Lung (tissue), 11 donors: ENCODE measurements at regions not wholly inside any gene's neighbourhood (a gene's known extent, or its start where the extent isn't known, plus 50 kb on each side); places are given as distances from the start of the nearest gene placed in this dataset.

ENCODE experiments used
- ATAC-seq: fragments of 200-7000 bp; cut with Tn5 transposase; one replicate; pipeline ENCODE4 v1.9.1; 2020; ENCODE audit warnings: moderate number of reproducible peaks; ENCODE audit not compliant: insufficient read depth, low FRiP score
- DNase-seq, 3 donors: peaks; one replicate each; pipeline ENCODE4 v3.0.0-alpha.2; 2013 to 2017
- H3K27ac ChIP-seq, 2 donors: one replicate each; pipeline ENCODE4 v1.5.1; 2013; ENCODE audit warnings: mild to moderate bottlenecking in 2 of 2, moderate library complexity in 2 of 2, control low read depth in 1 of 2, inconsistent platforms in 1 of 2, low read depth in 1 of 2, low read length in 1 of 2
- H3K27me3 ChIP-seq, 3 donors: one replicate each; pipeline ENCODE4 v1.5.1; 2013; ENCODE audit warnings: low read length in 2 of 3; ENCODE audit not compliant: control insufficient read depth in 3 of 3, insufficient read depth in 3 of 3
- H3K36me3 ChIP-seq, 4 donors: one replicate each; pipeline ENCODE4 v1.5.1; 2013; ENCODE audit warnings: low read length in 4 of 4, mild to moderate bottlenecking in 1 of 4, moderate library complexity in 1 of 4; ENCODE audit not compliant: control insufficient read depth in 4 of 4, insufficient read depth in 4 of 4
- H3K4me1 ChIP-seq, 5 donors: one replicate each; pipeline ENCODE4 v1.5.1; 2013; ENCODE audit warnings: low read length in 5 of 5, mild to moderate bottlenecking in 2 of 5, moderate library complexity in 1 of 5; ENCODE audit not compliant: control insufficient read depth in 5 of 5, insufficient read depth in 5 of 5
- H3K4me3 ChIP-seq: one replicate; pipeline ENCODE4 v1.5.1; 2013; ENCODE audit warnings: mild to moderate bottlenecking, control low read depth, moderate library complexity
- H3K9ac ChIP-seq, 2 donors: one replicate each; pipeline ENCODE4 v1.5.1; 2013; ENCODE audit warnings: low read length in 2 of 2, control low read depth in 1 of 2; ENCODE audit not compliant: insufficient read depth in 1 of 2
- H3K9me3 ChIP-seq, 4 donors: one replicate each; pipeline ENCODE4 v1.5.1; 2013; ENCODE audit warnings: low read length in 3 of 4, mild to moderate bottlenecking in 1 of 4, moderate library complexity in 1 of 4; ENCODE audit not compliant: control insufficient read depth in 4 of 4, insufficient read depth in 3 of 4
- CTCF ChIP-seq: IDR thresholded peaks from 2 replicates; pipeline ENCODE4 v1.5.1; 2012; ENCODE audit warnings: mild to moderate bottlenecking; ENCODE audit errors: control extremely low read depth, extremely low read depth
- WGBS, 2 donors: extraction: QIAGEN DNeasy Blood & Tissue Kit; methylation state at CpG; one replicate each; pipeline ENCODE4 v1.1.7; 2013; 5-methylcytosine and 5-hydroxymethylcytosine counted together
- donor health status: control.
- donor health status: control.
- donor health status: Bipolar disorder and iron deficiency.
- donor health status: healthy.
- donor health status: DM: yes; HTN: yes; CAD: no.

- H3K4me1 ChIP-seq = peaks cover 0 to 17% (median 7%) of the 10 kb centered on the region in 5 donors
- no peaks in the 10 kb centered on the region for H3K27me3 ChIP-seq
- ATAC-seq (no peak), DNase-seq (peak; percentile 25 to 86 (median 83))
- no peak overlapping the region for H3K9ac ChIP-seq
- no peaks in the 10 kb centered on the region for H3K36me3 ChIP-seq
- H3K27ac ChIP-seq = no peak overlapping the region
- H3K4me3 ChIP-seq = no peak overlapping the region
- WGBS, 2 donors = 50 to 66% methylated on average over 4 of the region's 4 CpGs
- TF ChIP-seq CTCF = no peak
- H3K9me3 ChIP-seq = no peaks in the 10 kb centered on the region
These were observed 744.5 kb upstream of the FAM241A start for GRCh38 chr4:111400741-111401140.

GRCh38 chr4:111404673-111405072 is 740.6 kb upstream of the FAM241A start:
- no peak for ATAC-seq
- H3K36me3 ChIP-seq = no peaks in the 10 kb centered on the region
- no peak overlapping the region for H3K27ac ChIP-seq
- no peak for TF ChIP-seq CTCF
- peaks cover 0 to 11% (median 0%) of the 10 kb centered on the region in 5 donors for H3K4me1 ChIP-seq
- DNase-seq = no peak
- H3K4me3 ChIP-seq = no peak overlapping the region
- H3K9me3 ChIP-seq = no peaks in the 10 kb centered on the region
- 78 to 84% methylated on average over 3 of the region's 3 CpGs for WGBS, 2 donors
- no peak overlapping the region for H3K9ac ChIP-seq
- H3K27me3 ChIP-seq = peaks cover 0 to 4% (median 0%) of the 10 kb centered on the region in 3 donors

GRCh38 chr4:111405989-111406388 is 739.3 kb upstream of the FAM241A start:
- no peaks in the 10 kb centered on the region for H3K36me3 ChIP-seq
- H3K9me3 ChIP-seq = no peaks in the 10 kb centered on the region
- ATAC-seq (no peak), DNase-seq (no peak)
- TF ChIP-seq CTCF = no peak
- peaks cover 0 to 6% (median 0%) of the 10 kb centered on the region in 5 donors for H3K4me1 ChIP-seq
- H3K27me3 ChIP-seq = peaks cover 0 to 4% (median 0%) of the 10 kb centered on the region in 3 donors
- no peak overlapping the region for H3K4me3 ChIP-seq
- H3K27ac ChIP-seq = no peak overlapping the region
- WGBS, 2 donors = 68 to 72% methylated on average over 5 of the region's 5 CpGs
- H3K9ac ChIP-seq = no peak overlapping the region

- ATAC-seq (no peak), DNase-seq (no peak)
- H3K9me3 ChIP-seq = peaks cover 0 to 9% (median 0%) of the 10 kb centered on the region in 4 donors
- no peak overlapping the region for H3K4me3 ChIP-seq
- no peak overlapping the region for H3K27ac ChIP-seq
- no peak for TF ChIP-seq CTCF
- H3K9ac ChIP-seq = no peak overlapping the region
- peaks cover 0 to 4% (median 0%) of the 10 kb centered on the region in 3 donors for H3K27me3 ChIP-seq
- no peaks in the 10 kb centered on the region for H3K36me3 ChIP-seq
- peaks cover 0 to 2% (median 0%) of the 10 kb centered on the region in 5 donors for H3K4me1 ChIP-seq
These were observed 734.7 kb upstream of the FAM241A start for GRCh38 chr4:111410571-111410970.
